Lung microvascular endothelial cell (primary cell): ENCODE measurements at regions not wholly inside any gene's neighbourhood (a gene's known extent, or its start where the extent isn't known, plus 50 kb on each side); places are given as distances from the start of the nearest gene placed in this dataset.

ENCODE experiments used
- DNase-seq, 2 donors: peaks; one replicate each; pipeline versions ENCODE4 v3.0.0 to v3.0.0-alpha.2; 2010; ENCODE audit warnings: low read depth in 2 of 2

DNA sequence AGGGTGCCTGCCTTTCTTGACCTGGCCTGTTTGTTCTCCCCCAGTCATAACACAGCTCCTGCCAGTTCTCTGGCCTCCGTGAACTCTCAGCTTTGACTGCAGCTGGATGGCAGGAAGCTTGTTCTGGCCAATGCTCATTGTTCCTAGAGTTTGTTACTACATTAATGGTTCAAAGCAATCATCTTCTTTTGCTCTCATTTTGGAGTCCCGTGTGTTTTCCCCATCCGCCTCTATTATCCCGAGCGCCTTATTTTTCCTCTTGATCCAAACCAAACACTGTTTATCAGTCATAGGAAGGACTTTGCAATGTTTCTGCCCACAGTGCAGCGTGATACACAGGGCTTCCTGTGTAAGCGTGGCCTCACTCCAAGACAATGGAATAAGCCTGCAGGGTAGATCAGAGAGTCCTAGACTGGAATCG, 184.3 kb upstream of the APCDD1 start:
- peak; percentile 78 to 91 for DNase-seq

DNA sequence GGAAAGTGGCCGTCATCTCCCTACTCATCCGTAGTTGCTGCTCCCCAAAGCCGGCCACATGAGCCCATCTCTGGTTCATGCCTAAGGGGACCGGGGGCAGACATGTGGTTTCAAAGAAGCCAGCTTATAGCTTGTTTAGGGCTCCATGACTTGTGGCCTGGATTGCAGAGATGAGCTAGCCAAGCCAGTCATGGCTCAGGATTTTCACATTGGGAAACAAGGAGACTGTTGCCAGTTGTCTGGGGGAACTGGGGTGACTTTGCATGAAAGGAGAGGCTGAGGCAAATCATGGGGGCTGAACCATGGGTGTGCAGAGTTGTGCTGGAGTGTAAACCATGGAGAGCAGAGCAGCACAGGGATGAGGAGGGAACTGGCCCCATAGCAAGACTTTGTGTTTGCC, 183.0 kb upstream of the APCDD1 start:
- DNase-seq = no peak

DNA sequence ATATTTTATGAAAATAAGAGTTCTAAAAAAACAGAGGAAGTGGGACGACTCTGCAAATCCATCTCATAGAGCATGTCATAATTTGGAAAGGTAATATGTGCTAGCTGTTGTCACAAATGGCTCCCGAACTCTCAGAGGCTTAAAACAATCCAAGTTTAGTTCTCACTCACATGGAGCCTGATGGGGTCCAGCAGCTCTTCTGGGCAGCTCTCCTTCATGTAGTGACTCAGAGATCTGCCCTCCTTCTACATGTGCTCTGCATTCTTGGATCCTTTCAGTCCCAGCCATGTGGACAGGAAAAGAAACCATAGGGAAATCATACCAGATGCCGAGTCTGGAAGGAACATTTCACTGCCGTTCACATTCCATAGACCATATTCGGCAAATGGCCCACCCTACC, 180.1 kb upstream of the APCDD1 start:
- DNase-seq = no peak

DNA sequence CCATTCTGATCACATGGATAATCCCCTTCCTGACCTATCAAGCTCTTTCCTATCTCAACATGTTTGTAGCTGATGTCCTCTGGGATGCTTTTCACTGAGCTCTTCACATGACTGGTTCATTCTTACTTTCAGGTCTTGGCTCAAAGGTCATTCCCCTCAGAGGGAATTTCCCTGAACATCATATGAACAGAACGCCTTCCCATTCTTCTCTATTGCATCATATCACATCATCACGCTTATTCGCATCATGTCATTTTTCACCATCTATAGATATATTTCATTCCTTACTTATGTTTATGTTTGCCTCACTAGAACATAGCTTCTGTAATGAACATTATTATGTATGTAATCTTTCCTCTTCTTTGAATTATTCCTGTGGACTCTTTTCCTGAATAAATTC, 178.9 kb upstream of the APCDD1 start:
- no peak for DNase-seq

DNA sequence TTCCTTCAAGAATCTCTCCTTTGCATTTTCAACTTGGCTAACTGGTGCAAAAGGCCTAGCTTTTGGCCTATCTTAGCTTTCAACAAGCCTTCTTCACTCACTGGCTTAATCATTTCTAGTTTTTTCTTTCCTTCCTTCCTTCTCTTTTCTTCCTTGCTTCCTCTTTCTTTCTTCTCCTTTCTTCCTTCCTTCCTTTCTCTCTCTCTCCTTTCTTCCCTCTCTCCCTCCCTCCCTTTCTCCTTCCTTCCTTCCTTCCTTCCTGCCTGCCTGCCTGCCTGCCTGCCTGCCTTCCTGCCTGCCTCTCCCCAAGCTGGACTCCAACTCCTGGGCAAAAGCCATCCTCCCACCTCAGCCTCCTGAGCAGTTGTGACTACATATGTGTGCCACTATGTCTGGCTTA, 176.2 kb upstream of the APCDD1 start:
- no peak for DNase-seq

DNA sequence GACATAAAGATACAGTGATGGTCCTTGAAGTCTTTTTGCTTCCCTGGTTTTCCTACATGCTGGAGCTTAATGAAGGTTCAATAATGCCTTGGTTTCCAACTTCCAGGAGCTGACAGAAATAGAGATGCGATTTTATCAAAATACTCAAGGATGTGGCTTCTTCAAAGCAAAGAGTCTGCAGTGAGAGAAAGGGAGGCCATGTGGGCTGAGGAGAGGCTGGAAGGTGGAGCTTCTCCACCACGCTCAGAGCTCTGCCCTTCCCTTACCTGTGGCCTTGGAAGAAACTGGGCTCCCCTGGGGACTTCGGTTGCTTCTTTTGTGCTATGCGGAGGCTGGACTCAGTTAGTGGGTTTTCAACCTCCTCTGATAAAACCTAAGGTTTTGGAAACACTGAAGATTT, 175.0 kb upstream of the APCDD1 start:
- no peak for DNase-seq

DNA sequence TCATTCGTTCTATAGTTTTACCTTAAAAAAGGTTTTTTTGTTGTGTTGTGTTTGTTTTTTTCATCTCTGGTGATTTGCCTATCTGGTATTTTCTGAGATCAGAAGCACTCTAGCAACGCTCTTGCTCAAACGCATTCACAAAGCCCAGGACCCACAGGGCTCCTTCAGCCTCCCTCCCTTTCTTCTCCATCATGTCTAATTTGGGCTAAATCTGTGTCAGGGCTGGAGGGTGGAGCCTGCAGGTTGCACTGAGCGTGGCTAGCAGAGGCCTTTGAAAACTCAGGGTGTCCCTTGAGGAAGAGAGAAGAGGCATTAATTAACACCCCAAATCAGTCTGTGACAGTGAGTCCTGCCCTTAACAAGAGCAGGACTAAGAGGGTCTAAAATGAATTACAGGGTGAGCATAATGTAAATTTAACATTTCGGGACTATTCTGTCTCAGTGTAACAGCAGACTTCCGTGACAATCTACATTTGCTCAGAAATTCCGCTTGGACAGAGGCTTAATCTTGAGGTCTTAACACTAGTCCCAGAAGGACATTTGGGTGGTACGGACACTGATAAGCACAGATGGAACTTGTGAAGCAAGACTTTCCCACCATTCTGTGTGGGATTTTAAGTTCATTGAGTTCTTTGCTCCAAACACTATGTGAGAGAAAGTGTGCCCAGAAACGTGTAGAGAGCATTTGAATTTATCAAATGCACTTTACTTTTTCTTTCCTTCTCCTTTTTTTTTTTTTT, 174.4 kb upstream of the APCDD1 start:
- DNase-seq = no peak

DNA sequence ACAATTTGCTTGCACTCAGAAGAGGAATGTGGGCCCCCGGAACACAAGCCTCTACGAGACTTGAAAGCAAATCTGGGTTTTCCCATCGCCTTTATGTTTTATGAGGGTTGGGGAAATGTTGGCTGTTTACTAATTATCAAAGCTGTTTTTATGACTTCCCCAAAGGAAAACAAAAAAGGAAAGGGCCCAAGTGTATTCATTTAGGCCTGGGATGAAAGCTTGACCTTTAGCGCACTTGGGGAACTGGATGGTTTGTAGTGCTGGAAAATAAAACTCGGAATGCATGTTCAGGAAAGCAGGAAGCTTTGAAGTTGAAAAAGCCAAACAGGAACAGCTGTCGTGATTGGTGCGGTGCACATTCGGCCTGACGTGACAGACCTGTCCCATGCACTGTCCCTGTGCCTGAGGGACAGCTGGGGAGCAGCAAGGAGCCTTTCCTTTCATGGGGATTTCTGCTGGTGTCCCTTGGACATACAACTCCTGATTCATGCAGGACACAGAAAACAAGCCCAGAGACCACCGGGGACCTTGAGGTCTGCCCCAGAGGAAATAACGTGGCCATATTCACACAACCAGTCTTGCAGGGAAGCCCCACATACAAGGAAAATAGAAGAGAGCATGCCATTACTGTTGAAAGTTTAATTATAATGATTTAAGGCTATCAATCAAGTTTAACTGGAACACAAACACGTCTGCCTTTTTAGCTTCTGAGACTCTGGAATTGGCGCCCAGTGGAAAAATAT, 169.7 kb upstream of the APCDD1 start:
- peak in 1 of 2 donors; percentile 36 for DNase-seq

DNA sequence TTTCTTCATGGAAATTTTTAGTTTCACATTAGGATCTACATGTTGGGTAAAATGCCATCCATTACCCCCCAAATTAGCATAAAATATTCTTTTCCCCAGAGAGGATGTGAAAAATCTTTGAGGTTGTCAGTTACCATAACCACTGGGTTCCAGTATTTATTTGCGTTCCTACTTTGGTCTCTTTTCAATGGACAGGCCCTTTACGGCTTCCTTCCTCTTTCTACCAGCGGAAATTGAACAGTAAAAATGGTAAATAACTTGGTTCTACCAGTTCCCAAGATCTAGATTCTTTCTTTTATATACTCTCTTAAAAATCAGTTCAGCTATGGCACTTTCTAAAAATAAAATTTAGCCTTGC, 169.2 kb upstream of the APCDD1 start:
- peak; percentile 8 to 28 for DNase-seq

DNA sequence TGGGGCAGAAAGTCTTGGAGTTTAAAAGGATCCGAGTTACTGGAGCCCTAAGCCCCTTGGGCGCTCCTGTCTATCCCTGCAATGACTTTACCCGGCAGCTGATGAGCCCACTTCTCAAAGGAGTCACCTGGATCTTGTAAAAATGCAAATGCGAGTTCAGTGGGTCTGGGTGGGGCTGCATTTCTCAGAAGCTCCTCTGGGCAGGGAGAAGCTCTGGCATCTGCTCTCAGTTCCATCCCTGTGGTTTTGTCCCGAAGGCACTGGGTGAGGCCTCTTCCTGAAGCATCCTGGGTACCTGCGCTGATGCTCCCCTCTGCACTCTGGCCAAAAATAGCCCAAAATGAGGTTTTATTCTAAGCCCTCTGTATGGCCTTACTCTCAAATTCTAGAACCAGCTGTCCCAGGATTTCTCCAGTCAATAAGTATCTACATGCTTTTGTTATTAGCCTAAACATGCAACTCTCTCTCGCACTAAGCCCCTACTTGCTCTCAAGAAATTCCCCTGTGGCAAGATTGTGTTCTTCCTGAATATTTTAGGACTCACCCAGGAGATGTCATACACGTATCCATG, 167.8 kb upstream of the APCDD1 start:
- DNase-seq = no peak

DNA sequence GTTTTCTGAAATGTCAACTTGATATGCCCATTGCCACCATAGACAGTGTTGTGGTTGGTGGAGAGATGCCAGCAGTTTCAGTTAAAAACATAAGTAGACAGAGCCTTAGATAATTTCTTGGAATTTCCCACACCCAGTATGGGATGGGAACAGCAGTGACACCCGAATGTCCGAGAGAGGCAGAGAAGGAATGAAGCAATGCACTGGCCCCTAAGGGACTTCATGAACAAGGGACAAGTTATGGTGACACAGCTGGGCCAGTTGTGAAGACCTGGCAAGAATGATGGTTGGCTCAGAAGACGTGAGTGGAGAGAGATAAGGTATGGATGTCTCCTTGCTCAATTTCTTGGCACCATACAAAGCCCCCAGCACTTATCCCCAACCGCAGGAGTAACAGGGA, 165.2 kb upstream of the APCDD1 start:
- DNase-seq = no peak

DNA sequence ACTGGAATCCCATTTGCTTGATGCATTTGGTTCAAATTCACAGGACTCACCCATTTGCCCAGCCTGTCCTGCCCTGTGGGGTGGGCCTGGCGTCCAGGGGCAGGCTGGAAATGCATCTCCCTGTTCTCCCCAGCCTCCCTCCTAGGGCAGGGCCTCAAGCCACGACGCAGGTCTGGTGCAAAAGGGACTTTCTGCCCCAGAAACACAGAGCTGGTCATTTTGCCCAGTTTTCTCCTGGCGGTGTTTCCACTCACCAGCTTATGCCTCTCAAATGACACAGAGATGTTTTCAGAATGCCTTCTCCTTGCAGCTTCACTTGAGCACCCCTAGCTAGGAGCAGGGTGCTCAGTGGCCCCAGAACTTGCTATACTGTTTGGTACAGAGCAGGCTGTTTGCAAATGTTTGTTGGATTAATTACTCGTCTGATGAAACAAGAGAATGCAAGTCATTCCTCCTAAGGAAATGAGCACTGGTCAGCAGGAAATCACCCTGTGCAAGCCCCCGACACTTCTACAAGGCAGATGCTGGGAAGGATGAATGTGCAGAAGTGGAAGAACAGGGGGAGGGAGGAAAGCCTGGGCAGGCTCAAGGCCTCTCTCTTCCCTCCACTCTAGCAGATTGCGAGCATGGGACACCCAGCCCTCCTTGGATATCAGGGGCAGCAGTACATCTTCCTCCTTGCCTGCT, 164.3 kb upstream of the APCDD1 start:
- peak in 1 of 2 donors; percentile 56 for DNase-seq

DNA sequence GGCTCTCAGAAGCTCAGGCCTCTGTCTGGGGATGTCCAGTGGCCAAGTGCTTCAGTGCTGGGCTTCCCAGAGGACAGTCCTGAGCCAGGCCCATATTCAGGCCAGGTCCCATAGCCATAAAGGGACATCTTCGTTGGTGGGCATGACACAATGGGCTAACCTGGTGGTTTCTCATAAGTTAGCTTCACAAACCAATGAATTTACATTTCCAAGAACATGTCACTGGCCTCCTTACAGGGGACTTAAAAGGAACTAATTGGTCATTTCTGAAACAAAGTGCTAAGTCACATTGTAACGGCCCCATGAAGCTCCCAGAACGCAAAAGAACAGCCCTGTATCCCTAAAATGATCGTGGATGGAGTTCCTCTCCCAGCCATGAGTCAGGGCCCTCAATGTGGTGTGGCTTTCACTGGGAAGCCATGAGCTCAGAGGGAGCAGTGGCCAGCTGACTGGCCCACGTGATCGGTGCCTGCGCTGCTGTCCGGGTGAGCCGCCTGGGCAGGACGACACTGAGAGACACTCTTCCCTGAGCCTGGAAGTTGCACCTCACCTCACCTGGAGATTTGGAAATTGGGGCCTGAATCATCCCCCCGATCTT, 163.7 kb upstream of the APCDD1 start:
- no peak for DNase-seq

DNA sequence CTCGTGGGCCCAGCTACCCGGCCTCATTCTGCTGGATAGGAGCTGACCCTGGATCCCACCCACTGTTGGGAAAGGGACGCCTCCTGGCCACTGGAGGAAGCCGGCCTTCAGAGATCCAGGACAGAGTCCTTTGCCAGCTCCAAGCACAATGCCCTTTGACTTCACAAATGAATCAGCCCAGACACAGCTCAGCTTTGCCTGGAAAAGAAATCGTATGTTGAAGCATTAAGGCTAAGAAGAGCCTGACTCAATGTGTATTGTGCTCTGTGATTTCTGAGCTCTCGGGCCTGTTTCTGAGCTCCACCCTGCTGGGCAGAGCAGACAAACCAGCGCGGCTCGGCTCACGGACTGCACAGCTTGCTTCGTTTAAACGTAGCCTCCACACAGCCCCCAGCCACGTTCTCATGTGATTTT, 162.9 kb upstream of the APCDD1 start:
- peak in 1 of 2 donors; percentile 48 for DNase-seq

DNA sequence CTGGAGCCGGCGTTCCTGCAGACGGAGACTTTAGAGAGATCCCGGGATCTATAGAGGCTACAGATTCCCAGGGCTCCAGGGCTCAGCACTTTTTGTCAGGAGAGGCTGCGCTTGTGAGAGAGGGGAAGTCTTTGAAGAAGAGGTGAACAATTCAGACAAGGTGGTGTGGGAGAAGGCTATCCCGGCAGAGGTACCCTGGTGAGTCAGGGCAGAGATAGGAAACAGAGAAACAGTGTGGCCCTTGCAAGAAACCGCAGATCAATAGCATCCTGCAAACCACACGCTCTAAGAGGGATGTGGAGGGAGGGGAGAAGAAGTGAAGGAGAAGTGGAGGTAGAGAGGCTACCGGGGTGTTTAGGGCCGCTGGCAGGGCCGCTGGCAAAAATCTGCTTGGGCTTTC, 160.5 kb upstream of the APCDD1 start:
- no peak for DNase-seq

DNA sequence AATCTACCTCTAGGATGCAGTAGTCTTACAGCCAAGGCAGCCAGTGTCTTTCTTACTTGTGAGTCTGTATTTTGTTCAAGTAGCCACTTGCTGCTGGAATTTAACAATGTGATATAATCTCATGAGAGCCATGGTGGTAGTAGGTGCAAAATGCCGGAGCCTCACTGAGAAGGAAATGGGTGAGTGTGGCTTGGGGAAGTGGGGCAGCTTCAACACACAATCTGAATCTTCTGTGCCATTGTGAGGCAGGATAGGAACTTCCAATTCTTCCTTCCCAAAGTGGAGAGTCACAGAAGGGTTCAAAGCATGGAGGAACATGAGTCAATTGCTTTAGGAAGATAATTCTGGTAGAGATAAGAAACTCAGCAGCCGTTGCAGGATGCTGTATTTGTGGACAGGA, 158.7 kb upstream of the APCDD1 start:
- no peak for DNase-seq

DNA sequence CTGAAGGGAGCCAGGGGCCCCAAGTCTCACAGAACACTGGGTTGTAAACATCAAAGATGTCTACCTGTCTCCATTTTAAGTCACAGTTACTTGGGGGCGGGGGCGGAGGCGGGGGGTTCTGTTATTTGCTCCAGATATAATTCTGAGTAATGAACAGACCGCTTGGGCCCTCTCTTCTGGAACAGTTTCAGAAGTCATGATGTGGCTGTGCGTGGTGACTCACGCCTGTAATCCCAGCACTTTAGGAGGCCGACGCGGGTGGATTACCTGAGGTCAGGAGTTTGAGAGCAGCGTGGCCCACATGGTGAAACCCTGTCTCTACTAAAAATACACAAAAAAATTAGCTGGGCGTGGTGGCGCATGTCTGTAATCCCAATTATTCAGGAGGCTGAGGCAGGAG, 157.9 kb upstream of the APCDD1 start:
- no peak for DNase-seq

DNA sequence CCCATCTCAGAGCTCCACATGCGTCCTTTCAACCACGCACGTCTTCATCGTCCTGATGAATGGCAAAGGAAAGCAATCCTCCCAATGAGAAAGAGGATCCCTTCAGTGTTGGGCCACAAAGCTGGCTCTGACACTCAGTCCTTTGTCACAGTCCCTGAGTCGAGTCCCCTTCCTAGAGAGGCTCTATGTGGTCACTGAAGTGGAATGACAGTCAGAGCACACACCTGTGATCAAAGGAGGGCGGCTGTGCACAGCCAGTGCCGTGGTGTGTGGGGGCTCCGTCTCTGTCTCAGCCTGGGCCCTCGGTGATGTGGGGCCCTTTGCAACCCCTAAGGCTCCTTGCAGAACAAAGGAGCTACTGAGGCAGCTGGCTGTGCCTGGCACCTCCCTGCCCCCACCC, 157.3 kb upstream of the APCDD1 start:
- no peak for DNase-seq

DNA sequence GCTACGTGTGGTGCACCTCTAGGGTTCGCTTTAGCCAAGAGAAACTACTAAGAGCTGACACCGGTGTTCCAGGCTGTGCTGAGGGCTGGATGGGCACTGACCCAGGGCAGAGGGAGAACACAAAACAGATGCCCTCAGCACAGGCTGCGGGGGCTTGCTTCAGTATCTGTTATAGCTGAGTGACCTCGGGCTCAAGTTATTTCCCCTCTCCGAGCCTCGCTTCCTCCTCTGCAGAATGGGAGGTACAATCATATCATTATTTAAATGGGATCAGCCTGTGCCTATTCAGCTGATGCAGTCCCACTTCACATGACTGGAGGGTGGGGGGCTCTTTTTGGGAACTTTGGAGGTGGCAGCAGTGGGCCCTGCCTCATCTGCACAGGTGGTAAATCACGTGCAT, 156.1 kb upstream of the APCDD1 start:
- no peak for DNase-seq

DNA sequence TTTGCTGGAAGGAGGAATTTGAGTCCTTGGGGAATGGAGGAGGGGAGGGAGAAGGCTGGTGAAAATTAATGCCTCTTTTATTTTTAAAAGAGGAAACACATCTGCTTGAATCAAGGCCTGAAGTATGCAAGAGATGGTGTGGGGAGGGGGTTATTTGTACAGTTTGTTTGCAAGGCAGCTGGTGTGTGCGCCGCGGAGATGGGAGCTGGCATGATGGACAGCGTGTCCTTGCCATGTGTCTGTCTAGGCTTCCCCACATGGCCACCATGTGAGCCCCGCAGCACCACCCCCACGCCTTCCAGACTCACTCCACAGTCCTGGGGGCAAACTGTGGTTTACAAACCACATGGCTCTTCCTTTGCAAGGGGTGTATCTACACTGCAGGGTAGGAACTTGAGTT, 154.8 kb upstream of the APCDD1 start:
- DNase-seq = no peak

DNA sequence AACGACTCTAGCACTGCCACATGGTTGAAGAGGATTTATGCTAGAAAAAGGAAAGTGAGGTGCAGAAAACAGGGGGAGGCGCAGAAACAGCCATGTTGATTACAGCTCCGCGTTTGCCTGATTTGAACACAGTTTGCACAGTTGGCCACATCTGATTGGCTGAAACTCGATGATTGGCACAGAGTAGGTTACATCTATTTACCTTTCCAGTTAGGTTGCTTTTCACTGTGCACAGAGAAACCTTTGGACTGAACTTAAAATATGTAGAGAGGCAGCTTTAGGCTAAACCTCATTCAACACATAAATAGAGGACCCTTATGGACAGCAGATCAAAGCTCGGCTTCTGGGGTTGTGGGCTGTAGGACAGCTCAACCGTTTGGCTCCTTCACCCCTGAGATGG, 153.7 kb upstream of the APCDD1 start:
- no peak for DNase-seq
